ENCODE measurements at regions not wholly inside any gene's neighbourhood (a gene's known extent, or its start where the extent isn't known, plus 50 kb on each side); places are given as distances from the start of the nearest gene placed in this dataset.

GRCh38 chr3:194817936-194818335 is 132.3 kb downstream of the FAM43A start:
- Histone ChIP-seq H3K27ac (ENCODE audit: low read depth in 2 of 2, low read length in 1 of 2) (no peak overlapping the region), H2AFZ (ENCODE audit: low read depth) (no peak overlapping the region), H3K9me3 (no peaks in the 10 kb centered on the region), H3K4me2 (no peak overlapping the region), H3F3A (replicated peaks; ENCODE audit: insufficient read depth) (no peaks in the 10 kb centered on the region), H3K4me3 (ENCODE audit: low read depth in 2 of 2, low read length in 1 of 2) (no peak overlapping the region), H3K79me2 (ENCODE audit: insufficient read depth) (no peaks in the 10 kb centered on the region), H3K4me1 (ENCODE audit: control insufficient read depth in 1 of 2, insufficient read depth in 2 of 2, low read depth in 1 of 2, low read length in 1 of 2) (no peaks in the 10 kb centered on the region; a peak in 2 of 4 replicates), H3K9me2 (no peaks in the 10 kb centered on the region), H3K36me3 (replicated peaks in 1 of 2; ENCODE audit: control insufficient read depth in 1 of 2, insufficient read depth in 2 of 2, low read length in 1 of 2) (no peaks in the 10 kb centered on the region), H4K20me1 (ENCODE audit: insufficient read depth) (no peaks in the 10 kb centered on the region), H3K9ac (no peak overlapping the region), H3K27me3 (ENCODE audit: insufficient read depth) (no peaks in the 10 kb centered on the region)
- WGBS (ENCODE audit: low lambda C conversion rate), result 36% methylated on average over 6 of the region's 6 CpGs
- TF ChIP-seq FOXM1 (IDR thresholded peaks at IDR 0.05; ENCODE audit: low read depth), result no peak
- DNase-seq, result no peak
- POLR2A ChIA-PET, result no interaction called here
- CTCF ChIA-PET, result no interaction called here

- no peak overlapping the region for H3K27ac ChIP-seq (ENCODE audit: low read depth in 2 of 2, low read length in 1 of 2)
- H3K9ac ChIP-seq, result no peak overlapping the region
- no peaks in the 10 kb centered on the region for H3K36me3 ChIP-seq (replicated peaks in 1 of 2; ENCODE audit: control insufficient read depth in 1 of 2, insufficient read depth in 2 of 2, low read length in 1 of 2)
- no peaks in the 10 kb centered on the region for H3F3A ChIP-seq (replicated peaks; ENCODE audit: insufficient read depth)
- 56% methylated on average over 4 of the region's 4 CpGs for WGBS (ENCODE audit: low lambda C conversion rate)
- no peaks in the 10 kb centered on the region; a peak in 1 of 4 replicates for H3K4me1 ChIP-seq (ENCODE audit: control insufficient read depth in 1 of 2, insufficient read depth in 2 of 2, low read depth in 1 of 2, low read length in 1 of 2)
- H4K20me1 ChIP-seq (ENCODE audit: insufficient read depth), result no peaks in the 10 kb centered on the region
- H3K27me3 ChIP-seq (ENCODE audit: insufficient read depth), result no peaks in the 10 kb centered on the region
- no peaks in the 10 kb centered on the region for H3K79me2 ChIP-seq (ENCODE audit: insufficient read depth)
- H3K9me3 ChIP-seq, result no peaks in the 10 kb centered on the region
- no peaks in the 10 kb centered on the region for H3K9me2 ChIP-seq
- no peak overlapping the region for H3K4me3 ChIP-seq (ENCODE audit: low read depth in 2 of 2, low read length in 1 of 2)
- CTCF ChIA-PET, result no interaction called here
- POLR2A ChIA-PET, result no interaction called here
- H2AFZ ChIP-seq (ENCODE audit: low read depth), result no peak overlapping the region
- DNase-seq, result no peak
- H3K4me2 ChIP-seq, result no peak overlapping the region
- TF ChIP-seq MAX (IDR thresholded peaks at IDR 0.05; ENCODE audit: low read depth) (no peak), MXI1 (IDR thresholded peaks at IDR 0.05; ENCODE audit: low read depth, low read length) (no peak), TEAD4 (IDR thresholded peaks at IDR 0.05; ENCODE audit: borderline replicate concordance, insufficient read depth) (no peak)
Measured at GRCh38 chr3:194824100-194824499, 138.4 kb downstream of the FAM43A start.

- Histone ChIP-seq H4K20me1 (ENCODE audit: insufficient read depth) (no peaks in the 10 kb centered on the region), H2AFZ (ENCODE audit: low read depth) (no peak overlapping the region), H3K27ac (ENCODE audit: low read depth in 2 of 2, low read length in 1 of 2) (no peak overlapping the region), H3K9me3 (no peaks in the 10 kb centered on the region), H3K36me3 (replicated peaks in 1 of 2; ENCODE audit: control insufficient read depth in 1 of 2, insufficient read depth in 2 of 2, low read length in 1 of 2) (no peaks in the 10 kb centered on the region), H3K4me2 (no peak overlapping the region), H3K4me3 (ENCODE audit: low read depth in 2 of 2, low read length in 1 of 2) (no peak overlapping the region), H3K9ac (no peak overlapping the region), H3K9me2 (no peaks in the 10 kb centered on the region), H3F3A (replicated peaks; ENCODE audit: insufficient read depth) (no peaks in the 10 kb centered on the region), H3K79me2 (ENCODE audit: insufficient read depth) (no peaks in the 10 kb centered on the region), H3K27me3 (ENCODE audit: insufficient read depth) (no peaks in the 10 kb centered on the region), H3K4me1 (ENCODE audit: control insufficient read depth in 1 of 2, insufficient read depth in 2 of 2, low read depth in 1 of 2, low read length in 1 of 2) (no peaks in the 10 kb centered on the region; a peak in 1 of 4 replicates)
- TF ChIP-seq PBX3 (IDR thresholded peaks at IDR 0.05) (no peak), ZBTB33 (IDR thresholded peaks at IDR 0.05; ENCODE audit: borderline replicate concordance, low read depth) (no peak), CTCF (IDR thresholded peaks at IDR 0.05) (no peak), CHD2 (IDR thresholded peaks at IDR 0.05; ENCODE audit: low read length, partially characterized antibody) (no peak), RXRA (IDR thresholded peaks at IDR 0.05; ENCODE audit: borderline replicate concordance, low read depth) (no peak), USF2 (IDR thresholded peaks at IDR 0.05; ENCODE audit: borderline replicate concordance, low read depth, low read length) (no peak), MEF2A (IDR thresholded peaks at IDR 0.05; ENCODE audit: borderline replicate concordance, low read depth) (no peak), TAF1 (IDR thresholded peaks at IDR 0.05; ENCODE audit: borderline replicate concordance, low read depth, low read length) (no peak)
- ChIA-PET CTCF (no interaction called here), POLR2A (no interaction called here)
- DNase-seq, result no peak
- 60% methylated on average over 9 of the region's 15 CpGs for WGBS (ENCODE audit: low lambda C conversion rate)
Measured at GRCh38 chr3:194824701-194825111, 139.0 kb downstream of the FAM43A start.
